ENCODE measurements at regions not wholly inside any gene's neighbourhood (a gene's known extent, or its start where the extent isn't known, plus 50 kb on each side); places are given as distances from the start of the nearest gene placed in this dataset.

DNA sequence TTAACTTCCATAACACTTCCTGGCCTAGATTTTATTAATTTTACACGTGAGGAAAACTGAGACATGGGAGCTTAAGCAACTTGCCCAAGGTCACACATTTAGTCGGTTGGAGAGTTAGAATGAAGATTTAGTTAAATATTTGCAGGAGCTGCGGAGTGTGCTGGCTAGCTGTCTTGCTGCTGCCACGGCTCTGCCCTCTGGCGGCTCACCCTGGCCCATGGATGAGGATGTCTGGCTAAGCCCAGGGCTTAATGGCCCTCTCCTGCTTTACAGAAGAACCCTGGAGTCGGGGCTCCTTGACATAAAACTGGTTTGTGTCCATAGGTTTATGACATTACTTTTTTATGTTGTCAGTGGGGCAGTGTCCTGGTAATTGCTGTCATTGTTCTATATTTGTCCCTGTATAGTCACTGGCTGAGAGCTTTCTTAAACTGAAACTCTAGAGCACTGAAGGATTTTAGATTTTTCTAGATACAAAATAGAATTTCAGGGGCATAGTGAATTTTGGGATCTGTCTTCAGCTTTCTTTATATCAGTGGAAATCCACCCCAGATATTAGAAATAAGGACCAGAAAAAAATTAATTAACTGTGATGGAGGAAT, 88.9 kb upstream of the WLS start (continued):
- TF ChIP-seq, protein P1, sequence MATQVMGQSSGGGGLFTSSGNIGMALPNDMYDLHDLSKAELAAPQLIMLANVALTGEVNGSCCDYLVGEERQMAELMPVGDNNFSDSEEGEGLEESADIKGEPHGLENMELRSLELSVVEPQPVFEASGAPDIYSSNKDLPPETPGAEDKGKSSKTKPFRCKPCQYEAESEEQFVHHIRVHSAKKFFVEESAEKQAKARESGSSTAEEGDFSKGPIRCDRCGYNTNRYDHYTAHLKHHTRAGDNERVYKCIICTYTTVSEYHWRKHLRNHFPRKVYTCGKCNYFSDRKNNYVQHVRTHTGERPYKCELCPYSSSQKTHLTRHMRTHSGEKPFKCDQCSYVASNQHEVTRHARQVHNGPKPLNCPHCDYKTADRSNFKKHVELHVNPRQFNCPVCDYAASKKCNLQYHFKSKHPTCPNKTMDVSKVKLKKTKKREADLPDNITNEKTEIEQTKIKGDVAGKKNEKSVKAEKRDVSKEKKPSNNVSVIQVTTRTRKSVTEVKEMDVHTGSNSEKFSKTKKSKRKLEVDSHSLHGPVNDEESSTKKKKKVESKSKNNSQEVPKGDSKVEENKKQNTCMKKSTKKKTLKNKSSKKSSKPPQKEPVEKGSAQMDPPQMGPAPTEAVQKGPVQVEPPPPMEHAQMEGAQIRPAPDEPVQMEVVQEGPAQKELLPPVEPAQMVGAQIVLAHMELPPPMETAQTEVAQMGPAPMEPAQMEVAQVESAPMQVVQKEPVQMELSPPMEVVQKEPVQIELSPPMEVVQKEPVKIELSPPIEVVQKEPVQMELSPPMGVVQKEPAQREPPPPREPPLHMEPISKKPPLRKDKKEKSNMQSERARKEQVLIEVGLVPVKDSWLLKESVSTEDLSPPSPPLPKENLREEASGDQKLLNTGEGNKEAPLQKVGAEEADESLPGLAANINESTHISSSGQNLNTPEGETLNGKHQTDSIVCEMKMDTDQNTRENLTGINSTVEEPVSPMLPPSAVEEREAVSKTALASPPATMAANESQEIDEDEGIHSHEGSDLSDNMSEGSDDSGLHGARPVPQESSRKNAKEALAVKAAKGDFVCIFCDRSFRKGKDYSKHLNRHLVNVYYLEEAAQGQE (IDR thresholded peaks at IDR 0.05; ENCODE audit: borderline replicate concordance): peak; percentile 50; the same call in 1 of the 2 replicates
- TF ChIP-seq, protein P1 (CRISPR knock-in tag; IDR thresholded peaks at IDR 0.05; ENCODE audit: low read depth): no peak
